CD14-positive monocyte (primary cell): ENCODE measurements at regions not wholly inside any gene's neighbourhood (a gene's known extent, or its start where the extent isn't known, plus 50 kb on each side); places are given as distances from the start of the nearest gene placed in this dataset.

ENCODE experiments used
- DNase-seq, 3 donors: peaks; one replicate each; pipeline ENCODE4 v3.0.0-alpha.2; 2011 to 2022
- H2AFZ ChIP-seq: 2 replicates; pipeline ENCODE4 v1.6.0; 2012; ENCODE audit warnings: mild to moderate bottlenecking, low read depth, low read length, inconsistent platforms; ENCODE audit not compliant: insufficient read depth, poor library complexity, severe bottlenecking
- H3K27ac ChIP-seq, 2 donors: 1 replicate in 1 of 2; 2 replicates in 1 of 2; pipeline ENCODE4 v1.5.1; 2012 to 2013; ENCODE audit warnings: low read length in 2 of 2, control low read depth in 1 of 2, inconsistent platforms in 1 of 2, low read depth in 1 of 2, mild to moderate bottlenecking in 1 of 2
- H3K27me3 ChIP-seq, 2 donors: one replicate each; pipeline versions ENCODE4 v1.6.0 to v1.6.1; 2011 to 2013; ENCODE audit warnings: low read length in 2 of 2; ENCODE audit not compliant: control insufficient read depth in 2 of 2, insufficient read depth in 2 of 2
- H3K36me3 ChIP-seq, 2 donors: replicated peaks in 1 of 2; 1 replicate in 1 of 2; 2 replicates in 1 of 2; pipeline versions ENCODE4 v1.5.1 to v1.6.1; 2012 to 2013; ENCODE audit warnings: low read length in 2 of 2, control low read depth in 1 of 2, inconsistent platforms in 1 of 2, mild to moderate bottlenecking in 1 of 2; ENCODE audit not compliant: insufficient read depth in 2 of 2, control insufficient read depth in 1 of 2
- H3K4me1 ChIP-seq, 2 donors: 1 replicate in 1 of 2; 2 replicates in 1 of 2; pipeline versions ENCODE4 v1.5.1 to v1.6.1; 2012 to 2013; ENCODE audit warnings: low read length in 2 of 2, control low read depth in 1 of 2, inconsistent platforms in 1 of 2, mild to moderate bottlenecking in 1 of 2, moderate library complexity in 1 of 2; ENCODE audit not compliant: insufficient read depth in 2 of 2, control insufficient read depth in 1 of 2
- H3K4me2 ChIP-seq: replicated peaks from 2 replicates; pipeline ENCODE3; 2012; ENCODE audit warnings: low read length, moderate library complexity, mild to moderate bottlenecking; ENCODE audit not compliant: poor library complexity, severe bottlenecking; ENCODE audit errors: extremely low read depth
- H3K4me3 ChIP-seq, 3 experiments: fragments of 200-600 bp in 1 of 3; sonication (generic) in 1 of 3; replicated peaks in 1 of 3; 1 replicate in 2 of 3; 2 replicates in 1 of 3; pipeline ENCODE4 v1.5.1; 2011 to 2013; ENCODE audit warnings: low read length in 3 of 3, mild to moderate bottlenecking in 3 of 3, control low read depth in 2 of 3, low read depth in 2 of 3, inconsistent platforms in 1 of 3, moderate library complexity in 1 of 3
- H3K79me2 ChIP-seq: 2 replicates; pipeline ENCODE4 v1.6.0; 2012; ENCODE audit warnings: mild to moderate bottlenecking, control low read depth, inconsistent platforms, low read length, moderate library complexity; ENCODE audit not compliant: insufficient read depth
- H3K9ac ChIP-seq: 2 replicates; pipeline ENCODE4 v1.6.0; 2017; ENCODE audit warnings: low read length, mild to moderate bottlenecking; ENCODE audit not compliant: insufficient read depth, poor library complexity, severe bottlenecking
- H3K9me3 ChIP-seq, 2 donors: replicated peaks in 1 of 2; 1 replicate in 1 of 2; 2 replicates in 1 of 2; pipeline versions ENCODE4 v1.5.1 to v1.6.1; 2012 to 2013; ENCODE audit warnings: low read length in 2 of 2, control low read depth in 1 of 2; ENCODE audit not compliant: control insufficient read depth in 1 of 2, insufficient read depth in 1 of 2
- H4K20me1 ChIP-seq: 2 replicates; pipeline ENCODE4 v1.6.0; 2012; ENCODE audit warnings: mild to moderate bottlenecking, low read length, control low read depth, moderate library complexity; ENCODE audit not compliant: insufficient read depth
- H3K27ac Mint-ChIP-seq, 7 donors: one replicate each; pipeline ENCODE4 v1.8.0; 2020; ENCODE audit warnings: mild to moderate bottlenecking in 7 of 7, mixed read lengths in 7 of 7, moderate library complexity in 6 of 7, inconsistent platforms in 2 of 7
- H3K27me3 Mint-ChIP-seq, 3 donors: one replicate each; pipeline ENCODE4 v1.8.0; 2021 to 2022; ENCODE audit warnings: low read depth in 3 of 3, mild to moderate bottlenecking in 3 of 3, mixed read lengths in 3 of 3, moderate library complexity in 3 of 3, inconsistent platforms in 1 of 3
- H3K36me3 Mint-ChIP-seq, 2 donors: one replicate each; pipeline ENCODE4 v1.8.0; 2020; ENCODE audit warnings: mixed read lengths in 2 of 2, inconsistent platforms in 1 of 2, mild to moderate bottlenecking in 1 of 2
- H3K4me1 Mint-ChIP-seq: one replicate; pipeline ENCODE4 v1.8.0; 2020; ENCODE audit warnings: mild to moderate bottlenecking, mixed read lengths
- H3K4me3 Mint-ChIP-seq, 2 donors: one replicate each; pipeline ENCODE4 v1.8.0; 2020; ENCODE audit warnings: mild to moderate bottlenecking in 2 of 2, mixed read lengths in 2 of 2, moderate library complexity in 1 of 2
- H3K9me3 Mint-ChIP-seq, 7 donors: one replicate each; pipeline ENCODE4 v1.8.0; 2020 to 2022; ENCODE audit warnings: mixed read lengths in 7 of 7, mild to moderate bottlenecking in 6 of 7, moderate library complexity in 6 of 7, inconsistent platforms in 2 of 7
- WGBS: methylation state at CpG from one replicate; pipeline ENCODE4 v1.1.5; 2013; ENCODE audit warnings: missing lambda C conversion rate; ENCODE audit not compliant: insufficient coverage; 5-methylcytosine and 5-hydroxymethylcytosine counted together
- intact Hi-C, 2 donors: fragments of 100-400 bp; cut with micrococcal nuclease; formaldehyde crosslinking; loops; one replicate each; pipeline versions ENCODE4 v1.15.0 to v1.15.1; 2023
- TF ChIP-seq, protein P1 (sequence below): fragments of 200-600 bp; IDR thresholded peaks from one replicate; pipeline ENCODE4 v1.8.0; 2022; ENCODE audit warnings: antibody characterized with exemption, mild to moderate bottlenecking

GRCh38 chr1:193819376-193819775, 633.0 kb upstream of the B3GALT2 start:
- no peaks in the 10 kb centered on the region for H4K20me1 ChIP-seq
- H3K36me3 Mint-ChIP-seq = no peaks in the 10 kb centered on the region
- no peak for DNase-seq
- no peaks in the 10 kb centered on the region for H3K27me3 Mint-ChIP-seq
- H3K4me2 ChIP-seq = no peak overlapping the region
- TF ChIP-seq, protein P1, sequence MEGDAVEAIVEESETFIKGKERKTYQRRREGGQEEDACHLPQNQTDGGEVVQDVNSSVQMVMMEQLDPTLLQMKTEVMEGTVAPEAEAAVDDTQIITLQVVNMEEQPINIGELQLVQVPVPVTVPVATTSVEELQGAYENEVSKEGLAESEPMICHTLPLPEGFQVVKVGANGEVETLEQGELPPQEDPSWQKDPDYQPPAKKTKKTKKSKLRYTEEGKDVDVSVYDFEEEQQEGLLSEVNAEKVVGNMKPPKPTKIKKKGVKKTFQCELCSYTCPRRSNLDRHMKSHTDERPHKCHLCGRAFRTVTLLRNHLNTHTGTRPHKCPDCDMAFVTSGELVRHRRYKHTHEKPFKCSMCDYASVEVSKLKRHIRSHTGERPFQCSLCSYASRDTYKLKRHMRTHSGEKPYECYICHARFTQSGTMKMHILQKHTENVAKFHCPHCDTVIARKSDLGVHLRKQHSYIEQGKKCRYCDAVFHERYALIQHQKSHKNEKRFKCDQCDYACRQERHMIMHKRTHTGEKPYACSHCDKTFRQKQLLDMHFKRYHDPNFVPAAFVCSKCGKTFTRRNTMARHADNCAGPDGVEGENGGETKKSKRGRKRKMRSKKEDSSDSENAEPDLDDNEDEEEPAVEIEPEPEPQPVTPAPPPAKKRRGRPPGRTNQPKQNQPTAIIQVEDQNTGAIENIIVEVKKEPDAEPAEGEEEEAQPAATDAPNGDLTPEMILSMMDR = no peak
- H3K9me3 ChIP-seq = peaks cover 0 to 6% of the 10 kb centered on the region in 2 donors
- no peak overlapping the region for H2AFZ ChIP-seq
- H3K27ac ChIP-seq = no peak overlapping the region
- no peaks in the 10 kb centered on the region for H3K27me3 ChIP-seq
- intact Hi-C loops = no loop called here
- H3K4me1 ChIP-seq = no peaks in the 10 kb centered on the region
- no peak overlapping the region for H3K9ac ChIP-seq
- H3K4me3 Mint-ChIP-seq = no peak overlapping the region
- H3K4me3 ChIP-seq = no peak overlapping the region
- H3K27ac Mint-ChIP-seq = no peak overlapping the region
- no peaks in the 10 kb centered on the region for H3K79me2 ChIP-seq
- H3K9me3 Mint-ChIP-seq = peaks cover 3 to 14% (median 7%) of the 10 kb centered on the region in 7 donors
- H3K36me3 ChIP-seq = no peaks in the 10 kb centered on the region
- H3K4me1 Mint-ChIP-seq = no peaks in the 10 kb centered on the region

- H3K4me2 ChIP-seq = no peak overlapping the region
- H3K36me3 ChIP-seq = no peaks in the 10 kb centered on the region
- H3K9me3 Mint-ChIP-seq = peaks cover 0 to 8% (median 2%) of the 10 kb centered on the region in 7 donors
- no peaks in the 10 kb centered on the region for H3K36me3 Mint-ChIP-seq
- intact Hi-C loops = no loop called here
- H2AFZ ChIP-seq = no peak overlapping the region
- no peak for DNase-seq
- no peaks in the 10 kb centered on the region for H3K4me1 ChIP-seq
- TF ChIP-seq, protein P1 = no peak
- no peak overlapping the region for H3K27ac ChIP-seq
- WGBS = no CpG with 5 or more reads among the region's 2 CpGs
- H3K4me3 Mint-ChIP-seq = no peak overlapping the region
- no peak overlapping the region for H3K4me3 ChIP-seq
- H3K79me2 ChIP-seq = no peaks in the 10 kb centered on the region
- H4K20me1 ChIP-seq = no peaks in the 10 kb centered on the region
- no peaks in the 10 kb centered on the region for H3K27me3 ChIP-seq
- H3K27me3 Mint-ChIP-seq = peaks cover 0 to 1% (median 0%) of the 10 kb centered on the region in 3 donors
- no peaks in the 10 kb centered on the region for H3K9me3 ChIP-seq
- no peak overlapping the region for H3K27ac Mint-ChIP-seq
- no peak overlapping the region for H3K9ac ChIP-seq
- H3K4me1 Mint-ChIP-seq = no peaks in the 10 kb centered on the region
Observed at GRCh38 chr1:193807208-193807607, 620.8 kb upstream of the B3GALT2 start.
